Colonic mucosa (tissue), 4 donors: ENCODE measurements at regions not wholly inside any gene's neighbourhood (a gene's known extent, or its start where the extent isn't known, plus 50 kb on each side); places are given as distances from the start of the nearest gene placed in this dataset.

Experiments used
- DNase-seq: peaks from one replicate; pipeline ENCODE4 v3.0.0-alpha.2; 2020
- H3K27ac ChIP-seq: fragments of 200-600 bp; one replicate; pipeline ENCODE4 v1.8.0; 2021
- H3K27me3 ChIP-seq: fragments of 200-600 bp; one replicate; pipeline ENCODE4 v1.8.0; 2021
- H3K36me3 ChIP-seq: fragments of 200-600 bp; one replicate; pipeline ENCODE4 v1.8.0; 2021
- H3K4me1 ChIP-seq: fragments of 200-600 bp; one replicate; pipeline ENCODE4 v1.8.0; 2021; ENCODE audit warnings: mild to moderate bottlenecking
- H3K4me3 ChIP-seq: fragments of 200-600 bp; one replicate; pipeline ENCODE4 v1.8.0; 2021
- H3K9ac ChIP-seq, 2 donors: one replicate each; pipeline ENCODE4 v1.7.0; 2013; ENCODE audit warnings: control low read depth in 2 of 2, low read depth in 2 of 2, low read length in 2 of 2
- H3K9me3 ChIP-seq: fragments of 200-600 bp; one replicate; pipeline ENCODE4 v1.8.0; 2021
- intact Hi-C: fragments of 100-400 bp; cut with DNase I; formaldehyde crosslinking; loops from one replicate; pipeline ENCODE4 v1.14.1; 2022
- TF ChIP-seq, protein P1 (sequence below): fragments of 200-600 bp; IDR thresholded peaks from one replicate; pipeline ENCODE4 v1.8.0; 2022; ENCODE audit warnings: antibody characterized with exemption, mild to moderate bottlenecking
- donor health status: healthy.
- donor health status: DM: no; HTN: no; CAD: no.
- donor health status: DM: no; HTN: no; CAD: no.

DNA sequence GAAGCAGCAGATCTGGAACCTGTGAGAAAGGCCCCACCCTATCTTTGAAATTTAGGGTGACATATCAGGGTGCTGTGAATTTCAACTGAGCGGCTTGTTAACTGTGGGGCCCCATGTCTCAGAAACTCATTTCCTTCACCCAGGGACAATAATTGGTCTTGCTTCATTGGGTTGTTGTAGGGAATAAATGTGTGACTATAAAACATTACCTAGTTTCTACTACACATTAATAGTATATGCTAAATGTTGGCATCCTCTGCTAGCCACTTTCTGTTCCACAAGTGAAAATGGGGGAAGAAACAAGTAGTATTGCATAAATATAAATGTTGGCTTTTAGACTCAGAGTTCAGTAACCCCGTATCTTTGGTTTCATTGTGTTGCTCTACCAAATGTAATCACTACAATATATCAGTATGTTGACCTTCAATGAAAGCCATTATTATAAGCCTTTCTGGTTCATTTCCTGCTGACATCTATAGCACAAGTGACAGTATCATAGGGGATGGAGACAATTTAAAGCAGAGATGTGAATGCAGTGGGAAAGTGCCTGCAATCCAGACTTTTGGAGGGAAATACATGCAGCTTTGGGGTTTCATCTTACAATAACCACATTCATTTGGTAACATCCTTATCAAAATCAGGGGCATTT is 905.5 kb upstream of the RAG2 start:
- Histone ChIP-seq H3K27ac (no peak overlapping the region), H3K27me3 (no peaks in the 10 kb centered on the region), H3K4me1 (no peaks in the 10 kb centered on the region), H3K9ac (no peak overlapping the region), H3K9me3 (no peaks in the 10 kb centered on the region), H3K36me3 (no peaks in the 10 kb centered on the region), H3K4me3 (no peak overlapping the region)
- TF ChIP-seq, protein P1, sequence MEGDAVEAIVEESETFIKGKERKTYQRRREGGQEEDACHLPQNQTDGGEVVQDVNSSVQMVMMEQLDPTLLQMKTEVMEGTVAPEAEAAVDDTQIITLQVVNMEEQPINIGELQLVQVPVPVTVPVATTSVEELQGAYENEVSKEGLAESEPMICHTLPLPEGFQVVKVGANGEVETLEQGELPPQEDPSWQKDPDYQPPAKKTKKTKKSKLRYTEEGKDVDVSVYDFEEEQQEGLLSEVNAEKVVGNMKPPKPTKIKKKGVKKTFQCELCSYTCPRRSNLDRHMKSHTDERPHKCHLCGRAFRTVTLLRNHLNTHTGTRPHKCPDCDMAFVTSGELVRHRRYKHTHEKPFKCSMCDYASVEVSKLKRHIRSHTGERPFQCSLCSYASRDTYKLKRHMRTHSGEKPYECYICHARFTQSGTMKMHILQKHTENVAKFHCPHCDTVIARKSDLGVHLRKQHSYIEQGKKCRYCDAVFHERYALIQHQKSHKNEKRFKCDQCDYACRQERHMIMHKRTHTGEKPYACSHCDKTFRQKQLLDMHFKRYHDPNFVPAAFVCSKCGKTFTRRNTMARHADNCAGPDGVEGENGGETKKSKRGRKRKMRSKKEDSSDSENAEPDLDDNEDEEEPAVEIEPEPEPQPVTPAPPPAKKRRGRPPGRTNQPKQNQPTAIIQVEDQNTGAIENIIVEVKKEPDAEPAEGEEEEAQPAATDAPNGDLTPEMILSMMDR: no peak
- DNase-seq: no peak
- intact Hi-C loops: no loop called here

DNA sequence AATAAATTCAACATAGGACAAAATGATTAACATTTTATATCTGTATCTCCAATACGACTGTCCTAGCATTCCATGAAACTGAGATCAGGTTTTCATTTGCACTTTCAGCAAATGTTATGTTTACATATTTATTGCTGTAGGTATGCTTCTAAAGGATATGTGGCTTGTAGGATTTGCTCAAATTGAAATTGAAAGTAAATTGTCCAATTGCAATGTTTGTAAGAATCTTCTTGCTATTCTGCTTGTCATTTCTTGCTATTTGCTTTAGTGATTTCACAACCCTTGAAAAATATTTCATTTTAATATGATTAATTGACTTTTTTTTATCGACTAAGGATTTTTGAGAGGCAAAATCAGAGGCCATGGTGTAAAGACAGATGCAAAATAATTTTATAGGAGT is 904.2 kb upstream of the RAG2 start:
- H3K4me1 ChIP-seq: no peaks in the 10 kb centered on the region
- no peaks in the 10 kb centered on the region for H3K27me3 ChIP-seq
- no peaks in the 10 kb centered on the region for H3K9me3 ChIP-seq
- intact Hi-C loops: no loop called here
- H3K27ac ChIP-seq: no peak overlapping the region
- no peak overlapping the region for H3K9ac ChIP-seq
- no peak for DNase-seq
- H3K36me3 ChIP-seq: no peaks in the 10 kb centered on the region
- TF ChIP-seq, protein P1: no peak
- H3K4me3 ChIP-seq: no peak overlapping the region

GRCh38 chr11:37500425-37500824 is 902.4 kb upstream of the RAG2 start:
- Histone ChIP-seq H3K9me3 (no peaks in the 10 kb centered on the region), H3K4me3 (no peak overlapping the region), H3K4me1 (no peaks in the 10 kb centered on the region), H3K27me3 (no peaks in the 10 kb centered on the region), H3K27ac (no peak overlapping the region), H3K36me3 (no peaks in the 10 kb centered on the region), H3K9ac (no peak overlapping the region)
- no peak for DNase-seq
- intact Hi-C loops: no loop called here
- TF ChIP-seq, protein P1: no peak

GRCh38 chr11:37497326-37497725 is 899.3 kb upstream of the RAG2 start:
- Histone ChIP-seq H3K27ac (no peak overlapping the region), H3K36me3 (no peaks in the 10 kb centered on the region), H3K27me3 (no peaks in the 10 kb centered on the region), H3K9me3 (no peaks in the 10 kb centered on the region), H3K4me1 (no peaks in the 10 kb centered on the region), H3K4me3 (no peak overlapping the region), H3K9ac (no peak overlapping the region)
- no peak for DNase-seq
- intact Hi-C loops: no loop called here
- TF ChIP-seq, protein P1: no peak

DNA sequence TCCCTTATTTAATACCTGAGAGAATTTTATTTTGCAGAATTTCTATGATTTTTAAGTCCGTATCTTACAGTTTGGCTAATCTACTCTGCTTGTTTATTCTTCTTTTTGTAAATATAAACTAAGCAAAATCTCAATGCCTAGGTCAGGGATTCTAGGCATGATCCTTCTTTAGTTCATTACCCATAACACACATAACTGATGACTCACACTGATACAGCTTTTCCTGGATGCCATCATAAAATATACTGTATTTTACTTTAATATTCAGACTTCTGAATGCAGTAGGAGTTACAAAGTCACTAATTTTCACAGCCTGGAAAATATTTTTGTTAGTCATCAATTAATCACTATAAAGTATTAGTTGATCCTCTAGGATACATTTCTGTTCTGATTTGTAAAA is 898.2 kb upstream of the RAG2 start:
- H3K36me3 ChIP-seq: no peaks in the 10 kb centered on the region
- intact Hi-C loops: no loop called here
- TF ChIP-seq, protein P1: no peak
- no peaks in the 10 kb centered on the region for H3K9me3 ChIP-seq
- H3K4me1 ChIP-seq: no peaks in the 10 kb centered on the region
- no peak overlapping the region for H3K4me3 ChIP-seq
- DNase-seq: no peak
- H3K27me3 ChIP-seq: no peaks in the 10 kb centered on the region
- H3K9ac ChIP-seq: no peak overlapping the region
- H3K27ac ChIP-seq: no peak overlapping the region
